HepG2 (cell line): ENCODE measurements at regions not wholly inside any gene's neighbourhood (a gene's known extent, or its start where the extent isn't known, plus 50 kb on each side); places are given as distances from the start of the nearest gene placed in this dataset.

Source experiments
- ASH2L ChIP-seq: fragments of 300-600, 200-600 bp; sonication (generic); IDR thresholded peaks from 2 replicates; pipeline ENCODE4 v1.7.0; 2017; ENCODE audit warnings: low read depth, mild to moderate bottlenecking, moderate library complexity, mixed read lengths, low read length; ENCODE audit not compliant: insufficient read length
- CREM ChIP-seq, 2 experiments: sonication (generic) in 1 of 2; formaldehyde crosslinking in 1 of 2; IDR thresholded peaks; 2 replicates each; pipeline versions ENCODE4 v1.4.0 to v1.6.1; 2016 to 2020; ENCODE audit warnings: antibody characterized with exemption in 1 of 2, mild to moderate bottlenecking in 1 of 2, missing genetic modification reagents in 1 of 2
- CTCF ChIP-seq: sonication (generic); formaldehyde crosslinking; IDR thresholded peaks from 2 replicates; pipeline ENCODE4 v1.5.0; 2020; ENCODE audit warnings: mild to moderate bottlenecking, missing genetic modification reagents, moderate library complexity
- ETV6 ChIP-seq: sonication (generic); formaldehyde crosslinking; conservative IDR thresholded peaks from 2 replicates; pipeline ENCODE4 v1.4.0; 2020; ENCODE audit warnings: missing genetic modification reagents
- FIP1L1 ChIP-seq: fragments of 200-400 bp; formaldehyde crosslinking; IDR thresholded peaks from 2 replicates; pipeline ENCODE4 v1.6.1; 2018; ENCODE audit warnings: low read depth, mild to moderate bottlenecking, low read length, moderate library complexity, borderline replicate concordance; ENCODE audit not compliant: insufficient read depth
- JUN ChIP-seq: sonication (generic); formaldehyde crosslinking; IDR thresholded peaks from 2 replicates; pipeline ENCODE4 v1.4.0; 2020; ENCODE audit warnings: mild to moderate bottlenecking, missing genetic modification reagents
- POLR2A ChIP-seq, 2 experiments: IDR thresholded peaks; 2 replicates each; pipeline ENCODE4 v1.6.1; 2011; ENCODE audit warnings: low read depth in 2 of 2, low read length in 2 of 2, mild to moderate bottlenecking in 1 of 2, moderate library complexity in 1 of 2; ENCODE audit not compliant: insufficient read depth in 1 of 2
- RFX1 ChIP-seq: fragments of 450-650 bp; IDR thresholded peaks from 2 replicates; pipeline ENCODE4 v1.6.1; 2017
- RNF2 ChIP-seq: fragments of 450-650 bp; conservative IDR thresholded peaks from 2 replicates; pipeline ENCODE4 v1.6.1; 2016; ENCODE audit warnings: low read depth
- YY1 ChIP-seq: IDR thresholded peaks from 2 replicates; pipeline ENCODE4 v1.6.1; 2011; ENCODE audit warnings: low read length, low read depth, moderate library complexity, mild to moderate bottlenecking; ENCODE audit not compliant: insufficient read depth, insufficient replicate concordance
- TF ChIP-seq, protein P1 (sequence below): sonication (generic); formaldehyde crosslinking; IDR thresholded peaks from 2 replicates; pipeline ENCODE4 v1.4.0; 2020; ENCODE audit warnings: missing genetic modification reagents, borderline replicate concordance
- TF ChIP-seq, protein P2 (sequence below): sonication (generic); formaldehyde crosslinking; IDR thresholded peaks from 2 replicates; pipeline ENCODE4 v1.4.0; 2020; ENCODE audit warnings: missing genetic modification reagents

GRCh38 chr10:108808228-108808627 lies 1115.1 kb downstream of the XPNPEP1 start:
- TF ChIP-seq RNF2 = no peak
- TF ChIP-seq FIP1L1 = no peak
- TF ChIP-seq, protein P1, sequence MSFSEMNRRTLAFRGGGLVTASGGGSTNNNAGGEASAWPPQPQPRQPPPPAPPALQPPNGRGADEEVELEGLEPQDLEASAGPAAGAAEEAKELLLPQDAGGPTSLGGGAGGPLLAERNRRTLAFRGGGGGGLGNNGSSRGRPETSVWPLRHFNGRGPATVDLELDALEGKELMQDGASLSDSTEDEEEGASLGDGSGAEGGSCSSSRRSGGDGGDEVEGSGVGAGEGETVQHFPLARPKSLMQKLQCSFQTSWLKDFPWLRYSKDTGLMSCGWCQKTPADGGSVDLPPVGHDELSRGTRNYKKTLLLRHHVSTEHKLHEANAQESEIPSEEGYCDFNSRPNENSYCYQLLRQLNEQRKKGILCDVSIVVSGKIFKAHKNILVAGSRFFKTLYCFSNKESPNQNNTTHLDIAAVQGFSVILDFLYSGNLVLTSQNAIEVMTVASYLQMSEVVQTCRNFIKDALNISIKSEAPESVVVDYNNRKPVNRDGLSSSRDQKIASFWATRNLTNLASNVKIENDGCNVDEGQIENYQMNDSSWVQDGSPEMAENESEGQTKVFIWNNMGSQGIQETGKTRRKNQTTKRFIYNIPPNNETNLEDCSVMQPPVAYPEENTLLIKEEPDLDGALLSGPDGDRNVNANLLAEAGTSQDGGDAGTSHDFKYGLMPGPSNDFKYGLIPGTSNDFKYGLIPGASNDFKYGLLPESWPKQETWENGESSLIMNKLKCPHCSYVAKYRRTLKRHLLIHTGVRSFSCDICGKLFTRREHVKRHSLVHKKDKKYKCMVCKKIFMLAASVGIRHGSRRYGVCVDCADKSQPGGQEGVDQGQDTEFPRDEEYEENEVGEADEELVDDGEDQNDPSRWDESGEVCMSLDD (CRISPR knock-in tag) = no peak
- TF ChIP-seq RFX1 = no peak
- TF ChIP-seq, protein P2, sequence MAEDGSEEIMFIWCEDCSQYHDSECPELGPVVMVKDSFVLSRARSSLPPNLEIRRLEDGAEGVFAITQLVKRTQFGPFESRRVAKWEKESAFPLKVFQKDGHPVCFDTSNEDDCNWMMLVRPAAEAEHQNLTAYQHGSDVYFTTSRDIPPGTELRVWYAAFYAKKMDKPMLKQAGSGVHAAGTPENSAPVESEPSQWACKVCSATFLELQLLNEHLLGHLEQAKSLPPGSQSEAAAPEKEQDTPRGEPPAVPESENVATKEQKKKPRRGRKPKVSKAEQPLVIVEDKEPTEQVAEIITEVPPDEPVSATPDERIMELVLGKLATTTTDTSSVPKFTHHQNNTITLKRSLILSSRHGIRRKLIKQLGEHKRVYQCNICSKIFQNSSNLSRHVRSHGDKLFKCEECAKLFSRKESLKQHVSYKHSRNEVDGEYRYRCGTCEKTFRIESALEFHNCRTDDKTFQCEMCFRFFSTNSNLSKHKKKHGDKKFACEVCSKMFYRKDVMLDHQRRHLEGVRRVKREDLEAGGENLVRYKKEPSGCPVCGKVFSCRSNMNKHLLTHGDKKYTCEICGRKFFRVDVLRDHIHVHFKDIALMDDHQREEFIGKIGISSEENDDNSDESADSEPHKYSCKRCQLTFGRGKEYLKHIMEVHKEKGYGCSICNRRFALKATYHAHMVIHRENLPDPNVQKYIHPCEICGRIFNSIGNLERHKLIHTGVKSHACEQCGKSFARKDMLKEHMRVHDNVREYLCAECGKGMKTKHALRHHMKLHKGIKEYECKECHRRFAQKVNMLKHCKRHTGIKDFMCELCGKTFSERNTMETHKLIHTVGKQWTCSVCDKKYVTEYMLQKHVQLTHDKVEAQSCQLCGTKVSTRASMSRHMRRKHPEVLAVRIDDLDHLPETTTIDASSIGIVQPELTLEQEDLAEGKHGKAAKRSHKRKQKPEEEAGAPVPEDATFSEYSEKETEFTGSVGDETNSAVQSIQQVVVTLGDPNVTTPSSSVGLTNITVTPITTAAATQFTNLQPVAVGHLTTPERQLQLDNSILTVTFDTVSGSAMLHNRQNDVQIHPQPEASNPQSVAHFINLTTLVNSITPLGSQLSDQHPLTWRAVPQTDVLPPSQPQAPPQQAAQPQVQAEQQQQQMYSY (CRISPR knock-in tag) = no peak
- no peak for TF ChIP-seq ASH2L
- TF ChIP-seq ETV6 (CRISPR knock-in tag) = no peak
- TF ChIP-seq POLR2A (IDR thresholded peaks at IDR 0.05; ENCODE audit: insufficient read depth in 1 of 2, low read depth in 2 of 2, low read length in 2 of 2) = no peak
- TF ChIP-seq CREM (IDR thresholded peaks at IDR 0.05) = no peak
- no peak for TF ChIP-seq CREM (CRISPR knock-in tag; IDR thresholded peaks at IDR 0.05)
- TF ChIP-seq CTCF (CRISPR knock-in tag) = no peak
- TF ChIP-seq YY1 = no peak
- no peak for TF ChIP-seq JUN (CRISPR knock-in tag)
